GM21576 (cell line): ENCODE measurements at regions not wholly inside any gene's neighbourhood (a gene's known extent, or its start where the extent isn't known, plus 50 kb on each side); places are given as distances from the start of the nearest gene placed in this dataset.

Source experiments
- ATAC-seq: cut with Tn5 transposase; IDR thresholded peaks from one replicate; pipeline ENCODE4 v1.9.1; 2021; ENCODE audit warnings: mild to moderate bottlenecking, moderate library complexity; ENCODE audit not compliant: unreplicated experiment

GRCh38 chr7:156196649-156197048 is 384.4 kb upstream of the SHH start:
- no peak for ATAC-seq

- ATAC-seq, result no peak
Observed at GRCh38 chr7:156195276-156195675, 383.0 kb upstream of the SHH start.

GRCh38 chr7:156194813-156195212 is 382.6 kb upstream of the SHH start:
- no peak for ATAC-seq

GRCh38 chr7:156192921-156193320 is 380.7 kb upstream of the SHH start:
- ATAC-seq, result no peak

- ATAC-seq, result no peak
Observed at GRCh38 chr7:156191090-156191489, 378.8 kb upstream of the SHH start.

- no peak for ATAC-seq
Observed at GRCh38 chr7:156185076-156185475, 372.8 kb upstream of the SHH start.

GRCh38 chr7:156184164-156184563 is 371.9 kb upstream of the SHH start:
- ATAC-seq, result no peak

- no peak for ATAC-seq
Observed at GRCh38 chr7:156180451-156181229, 368.4 kb upstream of the SHH start.

- no peak for ATAC-seq
Observed at GRCh38 chr7:156179872-156180390, 367.7 kb upstream of the SHH start.

- ATAC-seq, result no peak
Observed at GRCh38 chr7:156178857-156179256, 366.6 kb upstream of the SHH start.

GRCh38 chr7:156178214-156178613 is 366.0 kb upstream of the SHH start:
- ATAC-seq, result no peak

- no peak for ATAC-seq
Observed at GRCh38 chr7:156177422-156178055, 365.3 kb upstream of the SHH start.

- no peak for ATAC-seq
Observed at GRCh38 chr7:156176039-156176438, 363.8 kb upstream of the SHH start.

GRCh38 chr7:156175003-156175402 is 362.7 kb upstream of the SHH start:
- ATAC-seq, result no peak

- no peak for ATAC-seq
Observed at GRCh38 chr7:156174428-156174827, 362.2 kb upstream of the SHH start.

GRCh38 chr7:156173748-156174353 is 361.6 kb upstream of the SHH start:
- ATAC-seq, result no peak

GRCh38 chr7:156173346-156173745 is 361.1 kb upstream of the SHH start:
- no peak for ATAC-seq

- ATAC-seq, result no peak
Observed at GRCh38 chr7:156172638-156173037, 360.4 kb upstream of the SHH start.

GRCh38 chr7:156169474-156170370 is 357.5 kb upstream of the SHH start:
- no peak for ATAC-seq

- no peak for ATAC-seq
Observed at GRCh38 chr7:156168434-156168833, 356.2 kb upstream of the SHH start.

- ATAC-seq, result no peak
Observed at GRCh38 chr7:156167987-156168386, 355.7 kb upstream of the SHH start.
